HL-60 (cell line): ENCODE measurements at regions not wholly inside any gene's neighbourhood (a gene's known extent, or its start where the extent isn't known, plus 50 kb on each side); places are given as distances from the start of the nearest gene placed in this dataset.

Experiments used
- DNase-seq, 2 experiments: peaks; one replicate each; pipeline ENCODE4 v3.0.0-alpha.2; 2010 to 2020; ENCODE audit warnings: low read depth in 1 of 2, low spot score in 1 of 2
- H3K27ac ChIP-seq: fragments of 250-450 bp; sonication (Bioruptor Pico); replicated peaks from 2 replicates; pipeline ENCODE4 v1.5.1; 2020; ENCODE audit warnings: mild to moderate bottlenecking, moderate library complexity
- H3K27me3 ChIP-seq: fragments of 250-450 bp; sonication (Bioruptor Pico); 2 replicates; pipeline ENCODE4 v1.5.1; 2021; ENCODE audit warnings: mild to moderate bottlenecking, moderate library complexity; ENCODE audit not compliant: insufficient read depth, poor library complexity, severe bottlenecking
- H3K4me3 ChIP-seq: replicated peaks from 2 replicates; pipeline ENCODE4 v1.5.1; 2011; ENCODE audit warnings: mild to moderate bottlenecking, control low read depth, low read length; ENCODE audit not compliant: insufficient read depth
- CTCF ChIP-seq: IDR thresholded peaks from one replicate; pipeline ENCODE4 v1.5.1; 2011; ENCODE audit warnings: low read length, control low read depth, inconsistent platforms; ENCODE audit not compliant: insufficient read depth
- GABPA ChIP-seq: IDR thresholded peaks from 2 replicates; pipeline ENCODE4 v1.6.1; 2012; ENCODE audit warnings: low read depth
- POLR2AphosphoS5 ChIP-seq: IDR thresholded peaks from 2 replicates; pipeline ENCODE4 v1.6.1; 2012; ENCODE audit warnings: low read depth
- REST ChIP-seq: IDR thresholded peaks from 2 replicates; pipeline ENCODE4 v1.6.1; 2012; ENCODE audit warnings: low read depth; ENCODE audit not compliant: insufficient replicate concordance
- SPI1 ChIP-seq: IDR thresholded peaks from 2 replicates; pipeline ENCODE4 v1.6.1; 2012; ENCODE audit warnings: low read depth, mild to moderate bottlenecking, borderline replicate concordance

GRCh38 chr1:112209493-112209892 is 186.5 kb upstream of the CTTNBP2NL start:
- Histone ChIP-seq H3K4me3 (no peak overlapping the region), H3K27me3 (no peaks in the 10 kb centered on the region), H3K27ac (no peak overlapping the region)
- no peak for DNase-seq
- TF ChIP-seq REST (no peak), GABPA (no peak), SPI1 (no peak), CTCF (no peak)

GRCh38 chr1:112219267-112219666 is 176.7 kb upstream of the CTTNBP2NL start:
- no peak overlapping the region for H3K27ac ChIP-seq
- no peak for DNase-seq
- no peak for TF ChIP-seq SPI1
- H3K27me3 ChIP-seq: no peaks in the 10 kb centered on the region
- H3K4me3 ChIP-seq: no peak overlapping the region

GRCh38 chr1:112230232-112230631 is 165.8 kb upstream of the CTTNBP2NL start:
- H3K27ac ChIP-seq: no peak overlapping the region
- no peak for DNase-seq
- TF ChIP-seq GABPA: no peak
- no peak for TF ChIP-seq CTCF
- no peak for TF ChIP-seq REST
- no peaks in the 10 kb centered on the region for H3K27me3 ChIP-seq
- H3K4me3 ChIP-seq: no peak overlapping the region

- H3K4me3 ChIP-seq: no peak overlapping the region
- DNase-seq: no peak
- TF ChIP-seq GABPA (no peak), SPI1 (no peak), REST (no peak), POLR2AphosphoS5 (no peak), CTCF (no peak)
- H3K27me3 ChIP-seq: no peaks in the 10 kb centered on the region
- no peak overlapping the region for H3K27ac ChIP-seq
Observed at GRCh38 chr1:112231331-112231730, 164.7 kb upstream of the CTTNBP2NL start.
